Esophagus squamous epithelium (tissue), 4 donors: ENCODE measurements at regions not wholly inside any gene's neighbourhood (a gene's known extent, or its start where the extent isn't known, plus 50 kb on each side); places are given as distances from the start of the nearest gene placed in this dataset.

ENCODE experiments used
- POLR2A ChIP-seq, 4 donors: fragments of 450-650 bp; IDR thresholded peaks; one replicate each; pipeline ENCODE4 v1.6.1; 2017; ENCODE audit warnings: antibody characterized with exemption in 4 of 4, mild to moderate bottlenecking in 4 of 4, moderate library complexity in 3 of 4
- TF ChIP-seq, protein P1 (sequence below), 6 experiments: fragments of 450-650 bp in 4 of 6; fragments of 200-600 bp in 2 of 6; sonication (generic) in 2 of 6; IDR thresholded peaks; one replicate each; pipeline ENCODE4 v1.5.1; 2016 to 2019; ENCODE audit warnings: antibody characterized with exemption in 6 of 6, mild to moderate bottlenecking in 4 of 6, moderate library complexity in 4 of 6

DNA sequence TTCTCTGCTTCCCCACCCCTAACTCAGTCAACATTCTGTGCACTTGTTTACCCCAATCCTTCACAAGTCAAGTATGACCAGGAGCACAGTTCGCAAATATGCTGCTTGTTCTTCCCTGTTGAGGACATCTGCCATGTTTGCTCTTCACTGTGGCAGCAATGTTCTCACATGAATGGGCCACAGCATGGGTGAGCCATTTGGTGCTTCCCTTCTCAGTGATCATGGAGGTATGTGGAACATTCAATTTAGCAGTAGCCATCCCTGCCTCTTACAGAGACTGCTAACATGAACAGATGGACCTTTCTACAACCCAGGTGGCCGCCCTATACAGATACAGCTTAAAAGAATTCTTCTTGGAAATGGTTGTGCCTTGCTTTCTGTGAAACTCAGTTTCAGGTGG lies 660.1 kb upstream of the SGO1 start:
- TF ChIP-seq, protein P1, sequence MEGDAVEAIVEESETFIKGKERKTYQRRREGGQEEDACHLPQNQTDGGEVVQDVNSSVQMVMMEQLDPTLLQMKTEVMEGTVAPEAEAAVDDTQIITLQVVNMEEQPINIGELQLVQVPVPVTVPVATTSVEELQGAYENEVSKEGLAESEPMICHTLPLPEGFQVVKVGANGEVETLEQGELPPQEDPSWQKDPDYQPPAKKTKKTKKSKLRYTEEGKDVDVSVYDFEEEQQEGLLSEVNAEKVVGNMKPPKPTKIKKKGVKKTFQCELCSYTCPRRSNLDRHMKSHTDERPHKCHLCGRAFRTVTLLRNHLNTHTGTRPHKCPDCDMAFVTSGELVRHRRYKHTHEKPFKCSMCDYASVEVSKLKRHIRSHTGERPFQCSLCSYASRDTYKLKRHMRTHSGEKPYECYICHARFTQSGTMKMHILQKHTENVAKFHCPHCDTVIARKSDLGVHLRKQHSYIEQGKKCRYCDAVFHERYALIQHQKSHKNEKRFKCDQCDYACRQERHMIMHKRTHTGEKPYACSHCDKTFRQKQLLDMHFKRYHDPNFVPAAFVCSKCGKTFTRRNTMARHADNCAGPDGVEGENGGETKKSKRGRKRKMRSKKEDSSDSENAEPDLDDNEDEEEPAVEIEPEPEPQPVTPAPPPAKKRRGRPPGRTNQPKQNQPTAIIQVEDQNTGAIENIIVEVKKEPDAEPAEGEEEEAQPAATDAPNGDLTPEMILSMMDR (IDR thresholded peaks at IDR 0.05): no peak
- no peak for TF ChIP-seq POLR2A (IDR thresholded peaks at IDR 0.05)
